ENCODE measurements at regions not wholly inside any gene's neighbourhood (a gene's known extent, or its start where the extent isn't known, plus 50 kb on each side); places are given as distances from the start of the nearest gene placed in this dataset.
A peak's percentile ranks its signal among the peaks of the same experiment; 100 is the strongest.

DNA sequence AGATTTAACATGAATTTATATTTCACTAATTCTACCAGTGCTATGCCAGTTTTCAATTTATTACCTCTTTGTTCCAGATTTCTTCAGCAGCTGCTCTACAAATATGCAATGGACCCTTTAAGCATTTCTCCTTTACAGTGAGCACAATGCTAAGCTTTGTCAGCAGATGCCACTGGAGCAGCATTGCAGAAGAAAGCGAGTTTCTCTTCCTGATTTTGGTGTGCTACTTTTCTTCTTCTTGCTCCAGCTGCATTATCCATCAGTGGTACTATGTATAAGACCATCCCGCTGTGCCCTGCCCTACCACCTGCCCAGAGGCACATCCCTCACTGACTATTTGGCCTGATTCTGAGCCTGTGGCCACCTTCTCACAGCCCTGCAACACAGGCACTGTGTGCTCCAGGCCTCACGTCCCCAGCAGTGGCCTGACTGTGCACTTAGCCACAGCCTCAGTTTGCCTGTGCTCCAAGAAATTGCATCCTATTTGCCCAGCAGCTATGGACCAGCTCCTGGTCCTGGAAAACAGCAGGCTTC, 84.1 kb downstream of the TNFAIP3 start:
- DNase-seq (no peak), ATAC-seq (peak; percentile 49)
- intact Hi-C loops (cut with DNase I) = no loop called here
- no peaks in the 10 kb centered on the region for H3K9me3 ChIP-seq
- H3K27ac ChIP-seq = no peak overlapping the region
- H3K27me3 ChIP-seq = no peaks in the 10 kb centered on the region
- H3K36me3 ChIP-seq = no peaks in the 10 kb centered on the region
- TF ChIP-seq, protein P1, sequence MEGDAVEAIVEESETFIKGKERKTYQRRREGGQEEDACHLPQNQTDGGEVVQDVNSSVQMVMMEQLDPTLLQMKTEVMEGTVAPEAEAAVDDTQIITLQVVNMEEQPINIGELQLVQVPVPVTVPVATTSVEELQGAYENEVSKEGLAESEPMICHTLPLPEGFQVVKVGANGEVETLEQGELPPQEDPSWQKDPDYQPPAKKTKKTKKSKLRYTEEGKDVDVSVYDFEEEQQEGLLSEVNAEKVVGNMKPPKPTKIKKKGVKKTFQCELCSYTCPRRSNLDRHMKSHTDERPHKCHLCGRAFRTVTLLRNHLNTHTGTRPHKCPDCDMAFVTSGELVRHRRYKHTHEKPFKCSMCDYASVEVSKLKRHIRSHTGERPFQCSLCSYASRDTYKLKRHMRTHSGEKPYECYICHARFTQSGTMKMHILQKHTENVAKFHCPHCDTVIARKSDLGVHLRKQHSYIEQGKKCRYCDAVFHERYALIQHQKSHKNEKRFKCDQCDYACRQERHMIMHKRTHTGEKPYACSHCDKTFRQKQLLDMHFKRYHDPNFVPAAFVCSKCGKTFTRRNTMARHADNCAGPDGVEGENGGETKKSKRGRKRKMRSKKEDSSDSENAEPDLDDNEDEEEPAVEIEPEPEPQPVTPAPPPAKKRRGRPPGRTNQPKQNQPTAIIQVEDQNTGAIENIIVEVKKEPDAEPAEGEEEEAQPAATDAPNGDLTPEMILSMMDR (IDR thresholded peaks at IDR 0.05) = no peak
- peaks cover 0 to 5% of the 10 kb centered on the region in 2 donors for H3K4me1 ChIP-seq
- H3K4me3 ChIP-seq = no peak overlapping the region

DNA sequence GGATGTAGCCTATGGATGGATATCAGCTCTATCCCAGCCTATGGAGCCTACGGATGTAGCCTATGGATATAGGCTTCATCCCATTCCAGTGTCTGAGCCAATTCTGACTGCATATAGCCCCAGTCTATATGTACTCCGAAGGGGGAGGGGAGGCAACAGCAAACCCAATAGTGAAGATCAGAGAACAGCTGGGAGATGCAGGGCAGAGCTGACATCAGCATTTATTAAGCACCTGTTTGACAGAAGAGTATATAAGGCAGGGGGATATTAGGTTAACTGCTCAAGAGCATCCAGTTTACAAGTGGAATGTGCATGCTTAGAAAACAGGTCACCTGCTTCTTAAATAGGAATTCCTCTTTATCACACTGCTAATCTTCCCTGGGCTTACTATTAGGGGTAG, 85.2 kb downstream of the TNFAIP3 start:
- DNase-seq = no peak
- intact Hi-C loops (cut with DNase I) = no loop called here

DNA sequence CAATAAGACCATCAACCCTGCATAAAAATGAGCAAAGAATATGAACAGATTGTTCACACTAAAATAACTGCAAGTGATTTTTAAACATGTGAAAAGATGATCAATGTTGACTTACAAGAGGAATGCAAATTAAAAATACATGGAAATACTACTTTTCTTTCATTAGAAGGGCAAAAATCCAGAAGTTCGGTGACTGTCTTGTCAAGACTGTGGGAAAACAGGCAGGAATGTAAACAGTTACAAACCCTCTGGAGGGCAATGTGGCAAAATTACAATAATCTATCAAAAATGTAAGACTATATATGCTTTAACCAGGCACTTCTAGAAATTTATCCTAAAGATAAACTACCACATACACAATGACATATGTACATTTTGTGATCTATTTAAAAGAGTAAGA, 86.7 kb downstream of the TNFAIP3 start:
- DNase-seq (no peak), ATAC-seq (no peak)
- Histone ChIP-seq H3K4me3 (no peak overlapping the region), H3K36me3 (no peaks in the 10 kb centered on the region), H3K27me3 (no peaks in the 10 kb centered on the region), H3K4me1 (peaks cover 0 to 22% of the 10 kb centered on the region in 2 donors), H3K27ac (no peak overlapping the region), H3K9me3 (no peaks in the 10 kb centered on the region)
- TF ChIP-seq, protein P1 (IDR thresholded peaks at IDR 0.05) = no peak
- intact Hi-C loops (cut with DNase I) = no loop called here

More for the DNA sequence above, 85.2 kb downstream of the TNFAIP3 start:
- H3K4me3 ChIP-seq = no peak overlapping the region
- TF ChIP-seq, protein P1 (IDR thresholded peaks at IDR 0.05) = no peak
- no peaks in the 10 kb centered on the region for H3K9me3 ChIP-seq
- no peaks in the 10 kb centered on the region for H3K36me3 ChIP-seq
- H3K27ac ChIP-seq = no peak overlapping the region
- H3K4me1 ChIP-seq = peaks cover 0 to 7% of the 10 kb centered on the region in 2 donors
- no peaks in the 10 kb centered on the region for H3K27me3 ChIP-seq
- ATAC-seq = no peak

DNA sequence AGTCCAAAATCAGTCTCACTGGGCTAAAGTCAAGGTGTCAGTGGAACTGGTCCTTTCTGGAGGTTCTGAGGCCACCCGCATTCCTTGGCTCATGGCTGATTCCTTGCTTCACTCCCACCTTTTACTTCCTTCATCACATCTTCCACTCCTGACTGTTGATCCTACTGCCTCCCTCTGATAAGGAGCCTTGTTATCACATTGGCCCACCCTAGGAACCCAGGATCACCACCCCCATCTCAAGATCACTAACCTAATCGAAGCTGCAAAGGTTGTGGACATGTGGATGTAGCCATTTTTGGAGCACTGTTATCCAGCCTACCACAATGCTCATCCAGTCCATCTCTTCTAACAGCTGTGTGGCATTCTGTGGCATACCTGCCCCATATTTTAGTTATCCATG, 87.2 kb downstream of the TNFAIP3 start:
- peaks cover 0 to 25% of the 10 kb centered on the region in 2 donors for H3K4me1 ChIP-seq
- H3K27me3 ChIP-seq = no peaks in the 10 kb centered on the region
- no peak overlapping the region for H3K27ac ChIP-seq
- H3K9me3 ChIP-seq = no peaks in the 10 kb centered on the region
- TF ChIP-seq, protein P1 (IDR thresholded peaks at IDR 0.05) = no peak
- no peak for ATAC-seq
- H3K36me3 ChIP-seq = no peaks in the 10 kb centered on the region
- no peak for DNase-seq
- H3K4me3 ChIP-seq = no peak overlapping the region
- intact Hi-C loops (cut with DNase I) = no loop called here

DNA sequence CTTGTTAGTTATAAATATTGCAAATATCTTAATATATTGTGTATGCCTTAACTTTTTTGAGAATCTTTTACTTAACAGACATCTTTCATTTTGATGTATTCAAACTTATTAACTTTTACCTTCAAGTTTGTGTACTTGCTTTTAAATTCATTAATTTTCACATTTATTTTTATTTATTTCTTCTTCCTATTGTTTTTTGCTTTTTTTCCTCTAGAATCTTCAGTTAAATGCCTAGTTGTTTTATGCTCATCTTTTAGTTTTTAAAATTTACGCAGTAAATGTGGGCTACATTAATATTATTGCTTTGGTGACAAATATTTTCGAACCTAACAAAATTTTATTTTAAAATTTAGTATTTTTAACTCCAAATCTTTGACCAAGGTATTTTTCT, 89.0 kb downstream of the TNFAIP3 start:
- Histone ChIP-seq H3K4me3 (no peak overlapping the region), H3K36me3 (no peaks in the 10 kb centered on the region), H3K4me1 (peaks cover 0 to 32% of the 10 kb centered on the region in 2 donors), H3K27me3 (no peaks in the 10 kb centered on the region), H3K9me3 (no peaks in the 10 kb centered on the region), H3K27ac (no peak overlapping the region)
- intact Hi-C loops (cut with DNase I) = no loop called here
- no peak for ATAC-seq
- TF ChIP-seq, protein P1 (IDR thresholded peaks at IDR 0.05) = no peak
- no peak for DNase-seq

Measured in left lung (tissue), 4 donors.